Medulla oblongata (tissue), 1 donor: ENCODE measurements at regions not wholly inside any gene's neighbourhood (a gene's known extent, or its start where the extent isn't known, plus 50 kb on each side); places are given as distances from the start of the nearest gene placed in this dataset.
"Not testable (repeated sequence)": the region's sequence is repeated elsewhere in the genome, so short reads cannot be mapped to it uniquely, and the experiment has no call there.

Source experiments
- DNase-seq: peaks from one replicate; pipeline ENCODE4 v3.0.0-alpha.2; 2015; ENCODE audit errors: extremely low spot score

- DNase-seq: no peak
Observed at GRCh38 chr4:81601358-81601694, 129.6 kb upstream of the RASGEF1B start.

GRCh38 chr4:81600520-81601357 is 129.0 kb upstream of the RASGEF1B start:
- DNase-seq: no peak

GRCh38 chr4:81599742-81600380 is 128.2 kb upstream of the RASGEF1B start:
- no peak for DNase-seq

- DNase-seq: no peak
Observed at GRCh38 chr4:81595798-81596610, 124.3 kb upstream of the RASGEF1B start.

- DNase-seq: no peak
Observed at GRCh38 chr4:81595287-81595686, 123.6 kb upstream of the RASGEF1B start.

- DNase-seq: no peak
Observed at GRCh38 chr4:81594490-81595159, 122.9 kb upstream of the RASGEF1B start.

GRCh38 chr4:81592701-81593100 is 121.0 kb upstream of the RASGEF1B start:
- DNase-seq: no peak

GRCh38 chr4:81590596-81590995 is 118.9 kb upstream of the RASGEF1B start:
- DNase-seq: no peak

GRCh38 chr4:81589262-81589661 is 117.6 kb upstream of the RASGEF1B start:
- DNase-seq: no peak

GRCh38 chr4:81586706-81587105 is 115.0 kb upstream of the RASGEF1B start:
- DNase-seq: no peak

- DNase-seq: not testable (repeated sequence)
Observed at GRCh38 chr4:81580994-81581374, 109.3 kb upstream of the RASGEF1B start.

- no peak for DNase-seq
Observed at GRCh38 chr4:81580346-81580993, 108.8 kb upstream of the RASGEF1B start.

GRCh38 chr4:81577392-81577791 is 105.7 kb upstream of the RASGEF1B start:
- no peak for DNase-seq

- DNase-seq: peak; percentile 35
Observed at GRCh38 chr4:81574991-81575390, 103.3 kb upstream of the RASGEF1B start.

GRCh38 chr4:81573840-81574239 is 102.1 kb upstream of the RASGEF1B start:
- no peak for DNase-seq

- no peak for DNase-seq
Observed at GRCh38 chr4:81572402-81572801, 100.7 kb upstream of the RASGEF1B start.

GRCh38 chr4:81571105-81571504 is 99.4 kb upstream of the RASGEF1B start:
- DNase-seq: no peak

- peak; percentile 49 for DNase-seq
Observed at GRCh38 chr4:81566161-81566591, 94.5 kb upstream of the RASGEF1B start.

GRCh38 chr4:81565142-81565870 is 93.6 kb upstream of the RASGEF1B start:
- DNase-seq: peak; percentile 92

GRCh38 chr4:81564025-81564424 is 92.3 kb upstream of the RASGEF1B start:
- DNase-seq: no peak

- peak; percentile 73 for DNase-seq
Observed at GRCh38 chr4:81562093-81562492, 90.4 kb upstream of the RASGEF1B start.
